Subcutaneous abdominal adipose tissue (tissue), 5 donors: ENCODE measurements at regions not wholly inside any gene's neighbourhood (a gene's known extent, or its start where the extent isn't known, plus 50 kb on each side); places are given as distances from the start of the nearest gene placed in this dataset.

ENCODE experiments used
- H3K27ac ChIP-seq: one replicate; pipeline ENCODE4 v1.7.0; 2013; ENCODE audit warnings: low read depth, mild to moderate bottlenecking, inconsistent platforms, low read length, moderate library complexity
- H3K27me3 ChIP-seq, 5 donors: one replicate each; pipeline ENCODE4 v1.7.0; 2013; ENCODE audit warnings: low read length in 5 of 5, inconsistent platforms in 1 of 5; ENCODE audit not compliant: control insufficient read depth in 5 of 5, insufficient read depth in 4 of 5
- H3K36me3 ChIP-seq, 5 donors: one replicate each; pipeline ENCODE4 v1.7.0; 2013; ENCODE audit warnings: low read length in 5 of 5; ENCODE audit not compliant: control insufficient read depth in 5 of 5, insufficient read depth in 5 of 5
- H3K4me1 ChIP-seq, 5 donors: one replicate each; pipeline ENCODE4 v1.7.0; 2013; ENCODE audit warnings: low read length in 5 of 5, mild to moderate bottlenecking in 3 of 5, moderate library complexity in 1 of 5; ENCODE audit not compliant: control insufficient read depth in 5 of 5, insufficient read depth in 5 of 5
- H3K4me3 ChIP-seq, 5 donors: one replicate each; pipeline ENCODE4 v1.7.0; 2013; ENCODE audit warnings: low read length in 5 of 5, low read depth in 1 of 5
- H3K9ac ChIP-seq, 5 donors: one replicate each; pipeline ENCODE4 v1.7.0; 2013; ENCODE audit warnings: low read length in 5 of 5, mild to moderate bottlenecking in 4 of 5, moderate library complexity in 3 of 5
- H3K9me3 ChIP-seq, 5 donors: one replicate each; pipeline ENCODE4 v1.7.0; 2013; ENCODE audit warnings: low read length in 5 of 5; ENCODE audit not compliant: control insufficient read depth in 5 of 5
- donor health status: healthy.
- donor health status: healthy.
- donor health status: healthy.
- donor health status: healthy.
- donor health status: healthy.

DNA sequence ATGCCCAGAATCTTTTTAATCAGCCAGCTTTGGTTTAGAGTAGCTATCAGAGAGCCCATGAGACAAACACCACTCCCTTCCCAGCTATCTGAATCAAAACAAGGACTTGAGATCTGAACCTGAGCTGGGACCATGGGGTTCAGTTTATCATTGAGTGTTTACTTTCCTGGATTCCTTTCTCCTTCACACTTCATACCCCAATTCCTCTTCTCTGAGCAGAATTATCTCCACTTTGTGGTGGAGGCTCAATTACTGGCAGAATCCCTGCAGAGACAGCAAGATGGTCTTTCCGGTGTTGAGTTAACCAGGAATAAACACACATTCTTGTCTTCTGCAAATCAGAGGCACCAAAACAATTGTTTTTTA, 102.4 kb downstream of the RPL22L1 start:
- Histone ChIP-seq H3K4me3 (no peak overlapping the region), H3K36me3 (no peaks in the 10 kb centered on the region), H3K27ac (no peak overlapping the region), H3K4me1 (no peaks in the 10 kb centered on the region), H3K27me3 (no peaks in the 10 kb centered on the region), H3K9me3 (no peaks in the 10 kb centered on the region), H3K9ac (no peak overlapping the region)

DNA sequence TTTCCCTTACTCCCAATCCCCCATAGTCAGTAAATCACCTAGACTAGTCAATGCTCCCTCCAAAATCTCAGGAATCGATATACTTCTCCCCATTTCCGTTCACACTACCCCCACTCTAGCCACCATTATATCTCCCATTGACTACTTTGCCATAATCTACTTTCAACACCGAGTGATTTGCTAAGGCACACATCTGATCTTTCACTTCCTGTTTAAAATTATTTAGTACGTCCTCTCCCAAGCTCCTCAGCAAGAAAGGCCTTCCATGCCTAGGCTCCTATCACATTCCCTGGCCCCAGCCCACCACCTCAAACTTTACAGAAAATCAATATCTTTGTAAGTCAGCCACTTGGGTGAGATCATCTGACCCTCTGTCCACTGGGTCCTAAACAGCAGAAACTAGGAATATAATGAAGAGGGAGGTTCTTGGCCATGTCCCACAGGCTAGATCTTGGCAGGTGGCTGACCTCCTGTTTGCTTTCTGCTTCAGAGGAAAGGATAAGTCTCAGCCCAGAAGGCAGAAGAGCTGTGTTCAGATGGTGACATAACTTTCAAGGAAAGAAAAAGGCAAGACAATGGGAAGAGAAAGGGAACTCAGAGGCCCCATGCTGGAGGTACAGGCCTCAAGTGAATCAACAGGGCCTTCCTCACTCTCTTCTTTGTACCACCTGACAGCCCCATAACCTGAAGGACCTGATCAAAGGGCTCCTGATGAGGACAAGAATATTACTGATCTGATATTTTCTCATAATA, 103.0 kb downstream of the RPL22L1 start:
- H3K4me1 ChIP-seq, result no peaks in the 10 kb centered on the region
- H3K27ac ChIP-seq, result no peak overlapping the region
- no peak overlapping the region for H3K9ac ChIP-seq
- no peaks in the 10 kb centered on the region for H3K9me3 ChIP-seq
- no peak overlapping the region for H3K4me3 ChIP-seq
- no peaks in the 10 kb centered on the region for H3K36me3 ChIP-seq
- H3K27me3 ChIP-seq, result no peaks in the 10 kb centered on the region

DNA sequence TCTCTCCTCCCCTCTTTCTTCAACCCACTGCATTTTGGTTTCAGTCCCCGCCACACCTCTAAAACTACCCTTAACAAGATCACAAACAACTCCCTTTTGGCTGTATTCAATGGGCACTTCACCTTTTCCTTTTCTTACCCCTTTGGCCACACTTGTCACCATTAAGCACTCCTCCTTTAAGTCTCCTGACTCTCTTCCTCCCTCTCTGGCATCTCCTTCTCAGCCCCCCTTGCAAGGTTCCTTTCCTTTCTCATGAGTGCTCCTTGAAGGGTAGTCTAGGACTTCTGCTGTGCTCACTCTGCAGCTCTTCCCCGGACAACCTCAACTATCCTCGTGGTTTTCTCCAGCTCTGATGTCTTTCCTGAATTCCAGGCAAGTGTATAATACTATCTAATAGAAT, 103.7 kb downstream of the RPL22L1 start:
- H3K27ac ChIP-seq, result no peak overlapping the region
- H3K9me3 ChIP-seq, result no peaks in the 10 kb centered on the region
- no peaks in the 10 kb centered on the region for H3K27me3 ChIP-seq
- H3K9ac ChIP-seq, result no peak overlapping the region
- no peak overlapping the region for H3K4me3 ChIP-seq
- no peaks in the 10 kb centered on the region for H3K36me3 ChIP-seq
- no peaks in the 10 kb centered on the region for H3K4me1 ChIP-seq

DNA sequence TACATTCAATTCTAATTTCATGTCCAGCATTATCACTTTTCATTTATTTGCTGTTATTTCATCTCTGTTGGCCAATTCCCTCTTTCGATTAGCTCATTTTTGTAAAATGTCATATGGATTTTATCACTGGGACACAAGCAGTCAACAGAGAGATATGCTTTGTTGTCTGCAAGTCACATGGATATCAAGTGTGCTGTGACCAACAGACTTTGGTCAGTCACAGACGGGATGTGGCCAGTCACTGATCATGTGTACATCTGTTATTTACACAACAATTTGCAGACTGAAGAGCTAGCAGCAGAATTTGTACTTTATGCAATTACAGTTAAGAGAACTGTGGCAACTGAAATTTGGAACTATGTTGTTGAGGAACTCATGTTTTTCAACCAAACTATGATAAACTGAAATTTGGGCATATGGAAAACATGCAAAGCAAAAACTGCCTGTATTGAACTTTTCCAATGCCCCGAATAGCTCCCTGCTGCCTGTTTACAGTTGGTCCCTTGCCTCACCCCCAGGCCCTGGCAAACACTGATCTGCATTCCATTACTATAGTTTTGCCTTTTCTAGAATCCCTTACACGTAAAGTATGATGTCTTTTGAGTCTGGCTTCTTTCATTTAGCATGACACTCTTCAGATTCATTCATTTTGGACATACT, 104.4 kb downstream of the RPL22L1 start:
- no peak overlapping the region for H3K27ac ChIP-seq
- H3K4me1 ChIP-seq, result no peaks in the 10 kb centered on the region
- H3K9ac ChIP-seq, result no peak overlapping the region

DNA sequence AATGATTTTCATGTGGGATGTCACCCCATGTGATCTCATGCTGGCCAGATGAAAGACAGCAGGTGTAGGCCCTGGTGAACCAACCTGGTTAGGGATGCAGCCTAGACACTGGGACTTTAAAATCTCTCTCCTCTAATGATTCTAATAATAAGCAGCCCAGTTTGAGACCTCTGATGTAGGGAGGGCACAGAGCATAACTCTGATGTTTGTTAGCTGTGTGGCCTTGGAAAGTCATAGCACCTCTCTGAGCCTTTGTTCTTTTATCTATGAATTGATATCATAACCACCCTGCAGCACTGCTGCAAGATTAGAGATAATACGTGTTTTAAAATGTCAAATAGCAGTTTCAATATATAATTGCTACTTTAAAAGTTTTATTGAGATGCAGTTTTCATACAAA, 106.0 kb downstream of the RPL22L1 start:
- Histone ChIP-seq H3K4me3 (no peak overlapping the region), H3K4me1 (peaks cover 0 to 7% (median 0%) of the 10 kb centered on the region in 5 donors), H3K9me3 (no peaks in the 10 kb centered on the region), H3K27ac (no peak overlapping the region), H3K9ac (no peak overlapping the region), H3K27me3 (no peaks in the 10 kb centered on the region), H3K36me3 (no peaks in the 10 kb centered on the region)

More for the DNA sequence above, 104.4 kb downstream of the RPL22L1 start:
- H3K27me3 ChIP-seq, result no peaks in the 10 kb centered on the region
- H3K4me3 ChIP-seq, result no peak overlapping the region
- no peaks in the 10 kb centered on the region for H3K36me3 ChIP-seq
- no peaks in the 10 kb centered on the region for H3K9me3 ChIP-seq

DNA sequence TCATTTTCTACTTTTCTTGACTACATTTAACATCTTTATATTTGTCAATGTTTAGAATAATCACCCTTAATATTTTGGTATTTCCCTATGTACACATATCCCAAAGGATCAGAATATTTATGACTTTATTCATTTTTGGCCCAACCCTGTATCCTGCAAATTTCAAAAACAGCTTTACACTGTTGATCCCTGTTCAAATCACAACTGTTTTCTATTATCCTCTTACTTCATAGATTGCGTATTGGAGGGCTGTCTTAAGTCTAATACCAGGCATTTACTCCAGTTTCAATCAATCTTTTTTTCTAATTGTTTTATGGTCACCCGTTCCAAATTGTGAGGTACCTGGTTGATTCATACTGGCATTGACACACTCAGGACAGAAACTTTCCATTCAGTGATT, 107.9 kb downstream of the RPL22L1 start:
- Histone ChIP-seq H3K36me3 (no peaks in the 10 kb centered on the region), H3K4me3 (no peak overlapping the region), H3K9me3 (no peaks in the 10 kb centered on the region), H3K4me1 (peaks cover 0 to 7% (median 0%) of the 10 kb centered on the region in 5 donors), H3K9ac (no peak overlapping the region), H3K27ac (no peak overlapping the region), H3K27me3 (no peaks in the 10 kb centered on the region)

DNA sequence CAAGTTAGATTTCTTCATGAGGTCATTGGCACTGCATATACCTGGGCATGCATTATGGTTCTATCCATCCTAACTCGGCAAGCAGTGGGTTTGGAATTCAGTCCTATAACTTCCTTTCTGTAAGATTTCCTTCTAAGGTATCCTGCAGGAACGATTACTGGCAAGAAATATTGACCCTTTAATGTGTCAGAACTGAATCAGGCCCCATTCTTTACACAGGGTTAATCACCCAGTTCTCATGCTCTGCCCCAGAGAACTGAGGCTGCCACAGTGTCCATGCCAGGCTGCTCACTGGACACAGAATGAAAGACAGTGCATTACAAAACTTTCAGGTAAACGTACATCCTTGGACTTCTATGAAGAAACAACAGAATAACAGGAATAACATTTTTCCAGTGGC, 108.9 kb downstream of the RPL22L1 start:
- H3K27me3 ChIP-seq, result no peaks in the 10 kb centered on the region

DNA sequence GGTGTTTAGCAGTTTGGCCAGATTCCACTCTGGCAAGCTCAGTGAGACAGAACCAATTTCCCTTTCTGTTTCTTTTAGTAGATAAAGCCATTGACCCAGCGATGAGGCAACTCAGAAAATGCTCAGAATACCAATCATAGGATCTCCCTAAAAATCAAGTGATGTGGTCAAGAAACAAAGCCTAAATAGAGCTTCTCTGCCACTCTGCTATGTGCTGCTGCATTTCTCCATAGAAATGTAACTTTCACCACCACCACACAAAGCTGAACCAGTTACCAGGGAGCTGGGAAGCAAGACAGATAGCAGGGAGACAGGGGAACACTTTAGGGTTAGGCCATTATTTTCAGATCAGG, 109.8 kb downstream of the RPL22L1 start:
- Histone ChIP-seq H3K4me3 (no peak overlapping the region), H3K4me1 (peaks cover 0 to 7% (median 0%) of the 10 kb centered on the region in 5 donors), H3K9me3 (no peaks in the 10 kb centered on the region), H3K27me3 (no peaks in the 10 kb centered on the region), H3K36me3 (no peaks in the 10 kb centered on the region), H3K9ac (no peak overlapping the region), H3K27ac (no peak overlapping the region)

More for the DNA sequence above, 108.9 kb downstream of the RPL22L1 start:
- Histone ChIP-seq H3K27ac (no peak overlapping the region), H3K9me3 (no peaks in the 10 kb centered on the region), H3K9ac (no peak overlapping the region), H3K4me3 (no peak overlapping the region), H3K36me3 (no peaks in the 10 kb centered on the region), H3K4me1 (peaks cover 0 to 7% (median 0%) of the 10 kb centered on the region in 5 donors)

DNA sequence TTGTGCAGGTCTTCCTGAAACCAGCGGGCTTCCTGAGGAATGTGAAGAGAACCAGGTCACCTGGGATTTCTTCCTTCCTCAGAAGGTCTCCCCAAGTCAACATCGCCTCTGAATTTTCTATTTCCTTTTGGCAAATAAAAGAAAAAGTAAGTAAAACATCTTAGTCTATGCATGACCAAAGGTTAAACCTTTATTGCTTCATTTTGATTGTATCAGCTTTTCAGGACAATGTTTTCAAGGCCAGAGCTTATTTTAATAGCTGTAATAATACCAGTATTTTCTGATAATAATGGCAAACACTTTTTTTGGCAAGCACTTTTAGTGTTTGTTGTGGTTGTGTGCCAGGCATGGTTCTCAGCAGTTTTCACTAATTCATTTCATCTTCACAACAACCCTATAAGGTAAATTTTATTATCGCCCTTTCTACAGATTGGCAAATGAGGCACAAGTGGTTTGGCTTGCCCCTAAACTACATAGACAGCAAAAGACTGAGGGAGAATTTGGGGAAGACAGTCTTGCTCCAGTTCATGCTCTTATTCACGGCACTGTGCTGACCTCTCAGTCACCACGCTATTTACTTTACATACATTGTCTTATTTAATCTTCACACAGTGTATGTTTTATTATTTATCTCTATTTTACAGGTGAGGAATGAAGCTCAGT, 110.4 kb downstream of the RPL22L1 start:
- H3K36me3 ChIP-seq, result no peaks in the 10 kb centered on the region
- H3K27me3 ChIP-seq, result no peaks in the 10 kb centered on the region
- H3K4me3 ChIP-seq, result no peak overlapping the region
- no peak overlapping the region for H3K9ac ChIP-seq
- H3K9me3 ChIP-seq, result no peaks in the 10 kb centered on the region
- H3K27ac ChIP-seq, result no peak overlapping the region
- peaks cover 0 to 7% (median 0%) of the 10 kb centered on the region in 5 donors for H3K4me1 ChIP-seq

DNA sequence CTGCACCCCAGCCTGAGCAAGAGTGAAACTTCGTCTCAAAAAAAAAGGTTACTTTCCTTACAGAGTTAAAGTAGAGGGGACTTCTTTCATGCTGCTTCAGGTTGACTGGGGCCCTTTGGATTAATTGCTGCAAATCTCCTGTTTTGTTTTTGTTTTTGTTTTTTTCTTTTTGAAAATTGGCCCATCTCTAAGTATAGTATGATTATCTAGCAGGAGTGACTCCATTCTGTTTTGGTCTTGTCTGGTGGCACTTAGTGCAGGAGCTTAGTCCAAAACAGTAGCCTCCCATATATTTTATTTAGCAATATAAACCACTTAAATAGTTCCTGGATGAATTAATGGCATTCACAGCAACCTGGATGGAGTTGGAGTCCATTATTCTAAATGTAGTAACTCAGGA, 113.0 kb downstream of the RPL22L1 start:
- no peak overlapping the region for H3K27ac ChIP-seq
- peaks cover under 1 to 14% (median 3%) of the 10 kb centered on the region in 5 donors for H3K4me1 ChIP-seq
- no peak overlapping the region for H3K9ac ChIP-seq
- no peaks in the 10 kb centered on the region for H3K36me3 ChIP-seq
- H3K9me3 ChIP-seq, result no peaks in the 10 kb centered on the region
- no peak overlapping the region for H3K4me3 ChIP-seq
- no peaks in the 10 kb centered on the region for H3K27me3 ChIP-seq
